Astrocyte (in vitro differentiated cells and primary cell): ENCODE measurements at regions not wholly inside any gene's neighbourhood (a gene's known extent, or its start where the extent isn't known, plus 50 kb on each side); places are given as distances from the start of the nearest gene placed in this dataset.

ENCODE experiments used
- CTCF ChIP-seq: IDR thresholded peaks from 2 replicates; pipeline ENCODE4 v1.5.1; 2011; ENCODE audit warnings: low read depth, mild to moderate bottlenecking, inconsistent platforms, low read length, moderate library complexity; ENCODE audit not compliant: insufficient read depth
- EZH2 ChIP-seq: IDR thresholded peaks from 2 replicates; pipeline ENCODE4 v1.6.1; 2012; ENCODE audit warnings: mild to moderate bottlenecking, low read length, inconsistent platforms; ENCODE audit not compliant: insufficient read depth

GRCh38 chr13:53520132-53520531, 491.5 kb downstream of the OLFM4 start:
- no peak for TF ChIP-seq CTCF
- TF ChIP-seq EZH2: no peak
